GM21381 (cell line): ENCODE measurements at regions not wholly inside any gene's neighbourhood (a gene's known extent, or its start where the extent isn't known, plus 50 kb on each side); places are given as distances from the start of the nearest gene placed in this dataset.
"Not testable (repeated sequence)": the region's sequence is repeated elsewhere in the genome, so short reads cannot be mapped to it uniquely, and the experiment has no call there.

Experiments
- ATAC-seq: cut with Tn5 transposase; IDR thresholded peaks from one replicate; pipeline ENCODE4 v1.9.1; 2021; ENCODE audit warnings: mild to moderate bottlenecking, moderate library complexity; ENCODE audit not compliant: unreplicated experiment

DNA sequence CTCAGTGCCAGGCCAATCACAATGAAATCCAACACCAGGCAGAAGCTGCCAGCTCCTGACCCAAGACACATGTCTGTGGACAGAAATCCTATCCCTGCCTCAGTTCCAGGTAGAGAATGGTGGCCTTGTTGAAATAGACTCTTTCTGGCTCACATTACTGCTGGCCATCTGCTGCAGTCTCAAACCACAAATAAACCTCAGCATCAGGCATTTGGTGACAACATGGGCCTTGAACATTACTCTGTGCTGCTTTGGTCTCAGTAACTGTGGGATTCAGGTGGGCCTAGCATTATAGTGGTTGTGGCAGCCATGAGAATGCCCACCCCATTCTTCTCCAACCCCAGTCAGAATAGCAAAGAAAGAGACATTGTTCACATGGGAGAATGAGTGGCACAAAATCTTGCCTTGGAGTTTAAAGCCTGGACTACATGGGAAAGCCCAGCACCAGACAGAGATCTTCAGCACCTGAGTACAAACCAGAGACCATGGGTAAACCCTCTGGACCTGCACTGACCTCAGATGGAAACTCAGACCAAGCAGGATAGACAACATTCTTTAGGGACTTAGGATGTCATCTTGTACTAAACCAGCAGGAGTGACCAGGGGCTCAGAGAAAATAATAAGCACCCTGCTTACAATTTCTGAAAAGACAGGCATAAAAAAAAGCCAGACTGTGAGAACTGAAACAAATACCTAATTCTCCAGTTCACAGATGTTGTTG, 50.4 kb upstream of the TRAM1L1 start:
- no peak for ATAC-seq

GRCh38 chr4:117137145-117137544, 51.8 kb upstream of the TRAM1L1 start:
- ATAC-seq: no peak

- ATAC-seq: not testable (repeated sequence)
Observed at GRCh38 chr4:117138732-117139131, 53.4 kb upstream of the TRAM1L1 start.

DNA sequence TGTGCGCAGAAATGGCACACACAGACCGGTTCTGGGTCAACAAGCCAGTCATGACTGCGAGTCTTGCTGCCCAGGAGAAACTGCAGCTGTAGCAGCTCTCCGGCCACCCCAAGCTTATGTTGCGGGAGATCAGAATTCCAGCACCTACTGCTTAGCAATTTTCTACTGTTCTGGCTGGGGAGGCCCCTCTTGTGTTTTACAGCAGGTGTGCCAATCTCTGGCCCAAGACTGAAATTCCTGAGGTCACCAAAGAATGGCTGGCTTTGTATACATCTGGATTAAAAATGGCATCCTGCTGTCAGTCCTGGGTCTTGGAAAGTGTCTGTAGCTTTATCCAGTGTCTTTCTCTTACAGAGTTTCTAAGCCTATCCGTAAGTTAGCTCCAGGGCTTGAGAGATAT, 68.9 kb upstream of the TRAM1L1 start:
- ATAC-seq: no peak

DNA sequence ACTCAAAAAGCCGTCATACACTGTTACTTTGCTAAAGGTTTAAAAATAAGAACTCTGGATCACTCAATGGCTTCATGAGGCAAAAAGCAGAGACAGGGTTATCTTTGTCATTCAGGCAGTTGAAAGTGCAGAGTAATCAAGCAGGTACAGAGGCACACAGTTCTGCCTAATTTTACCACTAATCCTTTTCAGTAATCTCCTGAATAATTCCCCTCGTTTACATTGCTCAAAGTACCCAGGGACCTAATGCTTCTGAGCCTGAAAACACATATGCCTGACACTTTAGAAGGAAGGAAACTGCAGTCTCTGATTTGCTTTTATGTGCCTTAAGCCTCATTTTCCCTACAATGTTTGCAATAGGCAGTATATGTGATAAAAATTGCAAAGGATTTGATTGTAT, 71.4 kb upstream of the TRAM1L1 start:
- no peak for ATAC-seq

- no peak for ATAC-seq
Observed at GRCh38 chr4:117157360-117157759, 72.0 kb upstream of the TRAM1L1 start.

GRCh38 chr4:117162976-117163375, 77.6 kb upstream of the TRAM1L1 start:
- no peak for ATAC-seq

- no peak for ATAC-seq
Observed at GRCh38 chr4:117164338-117164737, 79.0 kb upstream of the TRAM1L1 start.

- ATAC-seq: not testable (repeated sequence)
Observed at GRCh38 chr4:117175369-117175768, 90.0 kb upstream of the TRAM1L1 start.

GRCh38 chr4:117203231-117203630, 117.9 kb upstream of the TRAM1L1 start:
- no peak for ATAC-seq

DNA sequence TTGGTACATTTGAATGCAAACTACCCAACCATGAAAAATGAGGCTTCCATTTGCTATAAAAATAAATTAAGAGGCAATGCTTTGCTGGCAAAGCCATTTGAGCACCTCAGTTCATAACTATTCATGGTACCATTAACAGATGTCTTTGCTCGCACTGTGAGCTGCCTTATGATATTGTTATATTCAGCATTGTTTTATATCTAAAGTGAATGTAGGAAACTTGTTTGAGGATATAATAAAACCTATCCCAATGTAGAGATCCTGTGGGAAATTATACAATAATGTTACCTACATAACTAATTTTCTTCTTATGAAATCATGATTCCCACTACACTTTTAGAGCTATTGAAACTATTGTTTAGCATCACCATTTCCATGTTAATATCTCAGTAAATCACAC, 125.2 kb upstream of the TRAM1L1 start:
- ATAC-seq: no peak

- ATAC-seq: no peak
Observed at GRCh38 chr4:117224256-117224655, 138.9 kb upstream of the TRAM1L1 start.

- no peak for ATAC-seq
Observed at GRCh38 chr4:117225471-117225870, 140.1 kb upstream of the TRAM1L1 start.

GRCh38 chr4:117227925-117228324, 142.5 kb upstream of the TRAM1L1 start:
- ATAC-seq: no peak

DNA sequence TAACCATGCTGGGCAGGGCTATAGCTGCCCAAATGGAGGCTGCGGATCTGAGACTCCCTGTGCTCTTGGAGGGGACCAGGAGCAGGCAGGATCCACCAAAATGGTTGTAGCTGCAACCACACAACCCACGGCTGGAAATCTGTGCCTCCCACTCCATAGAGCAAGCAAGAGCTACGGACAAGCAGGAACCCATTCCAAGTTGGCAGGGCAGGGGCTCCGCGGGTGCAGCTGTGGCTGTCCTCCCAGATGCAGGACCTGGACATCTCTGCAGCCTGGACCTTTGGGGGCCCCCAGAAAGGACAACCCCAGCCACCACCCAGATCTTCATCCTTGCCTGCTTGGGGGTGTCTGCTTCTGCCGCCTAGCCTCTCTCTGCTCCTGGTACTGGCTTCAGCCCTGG, 154.1 kb upstream of the TRAM1L1 start:
- ATAC-seq: no peak

DNA sequence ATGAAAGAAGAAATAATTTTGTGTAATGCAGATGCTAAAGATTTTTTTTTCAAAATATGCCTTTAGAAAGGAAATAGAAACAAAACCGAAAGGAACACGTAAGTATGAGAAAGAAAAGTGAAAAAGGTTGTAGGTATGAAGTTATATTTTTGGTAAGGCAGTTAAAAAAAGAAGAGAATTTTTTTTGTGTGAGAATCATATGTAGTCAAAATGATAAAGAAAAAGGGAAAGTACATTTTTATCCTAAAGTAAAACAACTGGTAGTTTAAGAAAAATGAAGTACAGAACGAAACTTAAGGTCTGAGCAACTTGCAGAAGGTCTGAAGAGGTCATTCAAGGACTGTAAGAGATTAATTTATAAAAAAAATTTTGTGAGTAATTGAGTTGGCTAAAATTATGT, 164.0 kb upstream of the TRAM1L1 start:
- ATAC-seq: peak; percentile 90

GRCh38 chr4:117264072-117264471, 178.7 kb upstream of the TRAM1L1 start:
- ATAC-seq: no peak

DNA sequence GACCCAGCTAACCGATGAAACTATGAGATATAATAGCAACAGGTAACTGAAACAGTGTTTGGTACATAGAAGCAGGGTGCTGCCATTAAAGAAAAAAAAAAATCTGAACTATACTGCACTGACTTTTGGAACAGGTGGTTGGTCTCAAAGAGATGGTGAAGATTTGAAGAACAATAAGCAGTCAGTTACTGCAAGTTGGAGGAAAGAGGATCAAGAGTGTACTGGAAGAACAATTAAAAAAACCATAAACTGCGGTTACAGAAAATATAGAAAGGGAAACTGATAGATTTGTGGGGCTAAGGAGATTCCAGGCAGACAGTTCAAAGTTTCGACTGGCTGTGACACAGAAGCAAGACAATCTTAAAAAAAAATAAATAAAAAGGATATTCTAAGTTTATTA, 181.9 kb upstream of the TRAM1L1 start:
- no peak for ATAC-seq

GRCh38 chr4:117284736-117285135, 199.4 kb upstream of the TRAM1L1 start:
- no peak for ATAC-seq

GRCh38 chr4:117293784-117294183, 208.4 kb upstream of the TRAM1L1 start:
- ATAC-seq: no peak

DNA sequence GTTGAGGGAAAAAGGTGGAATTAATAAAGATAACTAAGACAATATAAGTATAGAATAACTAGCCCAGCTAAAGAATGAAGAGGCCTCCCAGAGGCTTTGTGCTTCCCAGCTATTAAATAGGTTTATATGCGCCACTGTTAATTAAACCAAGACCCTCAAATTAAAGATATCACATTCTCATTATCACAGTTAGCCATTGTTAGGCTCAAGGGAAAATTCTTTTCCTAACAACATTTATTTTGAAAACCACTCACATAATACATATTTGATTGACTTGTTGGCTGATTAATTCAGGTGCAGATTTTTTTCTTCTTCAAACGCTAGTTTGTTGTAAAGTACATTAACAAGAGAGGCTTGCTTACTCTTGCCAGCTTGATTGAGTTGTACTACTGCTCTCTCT, 216.8 kb upstream of the TRAM1L1 start:
- ATAC-seq: no peak

DNA sequence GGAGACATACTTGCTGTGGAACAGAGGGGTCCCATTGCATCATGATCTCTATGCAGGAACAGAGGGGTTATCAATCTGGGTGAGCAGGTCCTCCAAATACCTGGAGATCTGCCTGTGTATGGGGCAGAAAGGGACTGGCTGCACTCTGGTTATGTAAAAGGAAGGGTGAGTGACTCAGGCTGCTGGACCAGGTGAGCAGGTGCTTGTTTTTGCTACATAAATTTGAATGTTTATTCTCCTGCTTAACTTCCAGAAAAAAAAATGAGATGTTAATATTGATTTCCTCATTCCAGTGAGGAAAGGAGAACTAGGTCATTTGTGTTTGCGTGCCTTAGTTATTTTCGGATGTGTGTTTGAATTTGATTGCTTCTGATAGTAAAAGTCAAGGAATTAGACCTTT, 225.8 kb upstream of the TRAM1L1 start:
- ATAC-seq: no peak

DNA sequence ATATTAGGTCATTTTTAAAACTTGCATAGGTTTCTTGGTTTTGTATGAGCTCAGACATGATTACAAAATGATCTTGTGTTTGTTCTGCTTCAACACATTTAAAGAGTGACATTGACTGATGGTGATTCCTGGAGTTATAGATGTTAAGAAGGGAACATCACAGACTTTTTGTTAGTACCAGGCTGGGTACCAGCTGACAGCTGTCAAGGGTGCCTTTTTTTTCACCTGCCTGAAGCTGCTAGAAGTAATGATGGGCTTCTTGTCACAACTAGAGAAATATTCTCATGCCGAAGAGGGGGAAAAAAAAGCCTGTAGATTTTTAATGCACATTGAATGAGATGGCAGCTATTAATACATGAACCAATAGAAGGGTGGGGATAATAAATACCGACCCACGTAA, 226.6 kb upstream of the TRAM1L1 start:
- no peak for ATAC-seq
